Adrenal gland (tissue), 9 donors: ENCODE measurements at regions not wholly inside any gene's neighbourhood (a gene's known extent, or its start where the extent isn't known, plus 50 kb on each side); places are given as distances from the start of the nearest gene placed in this dataset.

Experiments used
- DNase-seq, 7 donors: peaks; one replicate each; pipeline ENCODE4 v3.0.0-alpha.2; 2019 to 2020
- H3K27ac ChIP-seq, 5 donors: fragments of 200-600 bp; sonication (generic) in 4 of 5; 1 replicate in 3 of 5; 2 replicates in 2 of 5; pipeline versions ENCODE4 v1.5.1 to v1.8.0; 2016 to 2020; ENCODE audit warnings: mild to moderate bottlenecking in 1 of 5
- H3K27me3 ChIP-seq: fragments of 200-600 bp; 2 replicates; pipeline ENCODE4 v1.8.0; 2021
- H3K36me3 ChIP-seq, 2 donors: fragments of 200-600 bp; replicated peaks in 1 of 2; 1 replicate in 1 of 2; 2 replicates in 1 of 2; pipeline versions ENCODE4 v1.5.1 to v1.8.0; 2018 to 2022
- H3K4me1 ChIP-seq, 2 donors: fragments of 200-600 bp; replicated peaks in 1 of 2; 1 replicate in 1 of 2; 2 replicates in 1 of 2; pipeline versions ENCODE4 v1.5.1 to v1.8.0; 2018 to 2021
- H3K4me3 ChIP-seq, 4 donors: fragments of 200-600 bp; sonication (generic) in 3 of 4; one replicate each; pipeline ENCODE4 v1.5.1; 2016 to 2018
- H3K9me3 ChIP-seq, 3 donors: fragments of 200-600 bp; sonication (generic) in 1 of 3; replicated peaks in 1 of 3; 1 replicate in 2 of 3; 2 replicates in 1 of 3; pipeline versions ENCODE4 v1.5.1 to v1.8.0; 2016 to 2021
- CTCF ChIP-seq, 6 experiments: fragments of 450-650 bp in 4 of 6; fragments of 200-600 bp in 2 of 6; sonication (generic) in 1 of 6; IDR thresholded peaks; 1 replicate in 5 of 6; 2 replicates in 1 of 6; pipeline versions ENCODE4 v1.5.1 to v1.8.0; 2016 to 2021; ENCODE audit warnings: antibody characterized with exemption in 6 of 6, mild to moderate bottlenecking in 2 of 6, moderate library complexity in 1 of 6
- POLR2A ChIP-seq, 2 donors: fragments of 450-650 bp; IDR thresholded peaks; one replicate each; pipeline ENCODE4 v1.6.1; 2017; ENCODE audit warnings: antibody characterized with exemption in 2 of 2, mild to moderate bottlenecking in 2 of 2, moderate library complexity in 1 of 2
- WGBS, 4 donors: extraction: QIAGEN DNeasy Blood & Tissue Kit in 2 of 4; methylation state at CpG; one replicate each; pipeline versions ENCODE4 v1.1.5 to v1.1.7; 2013 to 2017; 5-methylcytosine and 5-hydroxymethylcytosine counted together
- intact Hi-C, 2 donors: fragments of 100-400 bp; cut with DNase I; formaldehyde crosslinking; loops; one replicate each; pipeline versions ENCODE4 v1.14.1 to v1.15.0; 2022 to 2023
- donor health status: healthy with polysubstance abuse.
- donor health status: Bipolar disorder and iron deficiency.
- donor health status: DM: yes; HTN: yes; CAD: no.
- donor health status: DM: no; HTN: no; CAD: no.
- donor health status: DM: no; HTN: no; CAD: no.

DNA sequence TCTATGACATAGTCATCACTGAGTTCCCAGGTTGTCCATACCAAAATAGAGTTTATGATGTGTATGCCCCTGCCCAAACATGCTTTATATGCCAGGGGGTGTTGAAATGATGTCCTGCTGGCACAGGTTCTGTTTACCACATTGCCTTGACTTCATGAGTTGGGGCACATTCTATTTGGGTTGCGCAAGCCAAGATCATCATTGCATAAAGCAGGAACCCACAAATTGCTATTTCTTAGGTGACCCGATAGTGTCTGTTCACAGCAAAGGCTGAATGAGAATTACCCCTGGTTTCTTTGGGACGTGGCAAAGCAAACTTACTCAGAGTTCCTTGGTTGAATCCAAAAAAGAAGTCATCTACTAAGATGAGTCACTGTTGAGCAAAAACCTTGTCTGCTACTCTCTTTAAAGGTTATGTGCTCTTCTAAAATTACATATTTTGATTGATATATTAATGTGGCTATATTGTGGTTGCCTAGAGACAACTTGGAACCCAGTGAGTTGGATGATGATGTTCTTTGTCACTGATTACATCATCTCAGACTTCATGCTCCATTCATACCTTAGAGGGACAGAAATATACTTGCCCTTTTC lies 912.6 kb upstream of the SOX9 start:
- Histone ChIP-seq H3K27ac (no peak overlapping the region), H3K36me3 (no peaks in the 10 kb centered on the region), H3K27me3 (no peaks in the 10 kb centered on the region), H3K4me1 (no peaks in the 10 kb centered on the region), H3K4me3 (no peak overlapping the region), H3K9me3 (no peaks in the 10 kb centered on the region)
- no peak for DNase-seq
- intact Hi-C loops: no loop called here
- WGBS, 4 donors: 82 to 87% (median 87%) methylated on average over 3 of the region's 3 CpGs
- TF ChIP-seq POLR2A (IDR thresholded peaks at IDR 0.05) (no peak), CTCF (IDR thresholded peaks at IDR 0.05) (no peak)

GRCh38 chr17:71213936-71214335 lies 906.9 kb upstream of the SOX9 start:
- Histone ChIP-seq H3K27ac (no peak overlapping the region), H3K36me3 (no peaks in the 10 kb centered on the region), H3K27me3 (no peaks in the 10 kb centered on the region), H3K9me3 (no peaks in the 10 kb centered on the region), H3K4me1 (no peaks in the 10 kb centered on the region), H3K4me3 (no peak overlapping the region)
- WGBS, 4 donors: 77 to 100% (median 95%) methylated on average over 1 of the region's 1 CpG
- TF ChIP-seq POLR2A (IDR thresholded peaks at IDR 0.05) (no peak), CTCF (IDR thresholded peaks at IDR 0.05) (no peak)
- DNase-seq: no peak
- intact Hi-C loops: no loop called here

DNA sequence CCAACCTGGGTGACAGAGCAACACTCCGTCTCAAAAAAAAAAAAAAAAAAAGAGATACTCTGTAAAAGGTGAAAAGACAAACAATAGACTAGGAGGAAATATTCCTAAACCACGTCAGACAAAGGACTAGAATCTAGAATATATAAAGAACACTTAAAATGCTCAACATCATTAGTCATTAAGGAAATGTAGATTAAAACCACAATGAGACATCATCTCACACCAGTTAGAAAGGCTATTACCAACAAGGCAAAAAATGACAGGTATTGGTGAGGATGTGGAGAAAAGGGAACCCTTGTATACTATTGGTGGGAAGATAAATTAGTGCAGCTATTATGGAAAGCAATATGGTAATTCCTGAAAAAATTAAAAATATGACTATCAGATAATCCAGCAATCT lies 903.1 kb upstream of the SOX9 start:
- no peaks in the 10 kb centered on the region for H3K9me3 ChIP-seq
- no peak overlapping the region for H3K27ac ChIP-seq
- 76 to 88% (median 86%) methylated on average over 2 of the region's 2 CpGs for WGBS, 4 donors
- no peak overlapping the region for H3K4me3 ChIP-seq
- no peaks in the 10 kb centered on the region for H3K4me1 ChIP-seq
- TF ChIP-seq POLR2A (IDR thresholded peaks at IDR 0.05) (no peak), CTCF (IDR thresholded peaks at IDR 0.05) (no peak)
- no peaks in the 10 kb centered on the region for H3K27me3 ChIP-seq
- intact Hi-C loops: no loop called here
- H3K36me3 ChIP-seq: no peaks in the 10 kb centered on the region
- no peak for DNase-seq

DNA sequence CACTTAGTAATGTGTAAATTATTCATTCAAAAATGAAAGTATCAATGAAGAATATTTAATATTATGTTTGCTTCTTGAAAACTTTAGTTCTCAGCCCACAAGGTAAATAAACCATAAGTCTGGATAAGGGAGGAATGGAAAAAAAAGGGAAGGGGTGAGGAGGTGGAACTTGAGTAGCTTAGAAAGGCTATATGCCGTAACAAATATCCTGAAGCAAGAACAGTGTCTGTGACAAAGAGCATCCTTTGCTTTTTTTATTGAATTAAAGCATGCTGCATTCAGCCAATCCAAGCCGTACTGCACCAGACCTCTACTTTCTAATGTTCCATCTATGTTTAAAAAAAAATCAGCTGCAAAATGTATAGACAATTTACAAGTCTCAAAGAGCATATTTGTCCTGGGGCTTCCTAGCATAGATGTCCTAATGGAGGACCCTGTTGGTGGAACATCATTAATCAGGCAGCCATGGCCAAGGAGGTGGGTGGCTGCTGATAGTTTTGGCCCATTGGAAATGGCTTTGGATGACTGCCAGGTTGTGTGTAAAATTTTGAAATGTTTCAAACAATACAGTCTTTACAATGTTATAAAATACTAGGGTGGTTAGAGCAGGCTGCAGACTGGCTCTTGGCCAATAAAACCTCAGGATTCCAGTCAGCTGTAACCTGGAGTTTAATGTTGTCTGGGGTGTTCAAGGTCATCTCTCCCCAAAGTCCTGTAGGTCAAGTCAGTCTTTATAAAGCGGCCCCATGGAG lies 895.8 kb upstream of the SOX9 start:
- 63 to 71% (median 70%) methylated on average over 3 of the region's 3 CpGs for WGBS, 4 donors
- no peak for TF ChIP-seq CTCF (IDR thresholded peaks at IDR 0.05)
- intact Hi-C loops: no loop called here

More for the DNA sequence above, 895.8 kb upstream of the SOX9 start:
- H3K4me1 ChIP-seq: no peaks in the 10 kb centered on the region
- no peak for DNase-seq
- H3K36me3 ChIP-seq: no peaks in the 10 kb centered on the region
- H3K4me3 ChIP-seq: no peak overlapping the region
- H3K27ac ChIP-seq: no peak overlapping the region
- H3K9me3 ChIP-seq: no peaks in the 10 kb centered on the region
- no peaks in the 10 kb centered on the region for H3K27me3 ChIP-seq
